HepG2 (cell line): ENCODE measurements at regions not wholly inside any gene's neighbourhood (a gene's known extent, or its start where the extent isn't known, plus 50 kb on each side); places are given as distances from the start of the nearest gene placed in this dataset.

Experiments
- ATAC-seq: fragments of 200-7000 bp; cut with Tn5 transposase; 3 replicates; pipeline ENCODE4 v1.9.1; 2020; ENCODE audit warnings: mild to moderate bottlenecking, moderate library complexity
- BruUV-seq: library from RNA; stranded (reverse); fragments of 400-500 nt; replicated peaks from 2 replicates; lab custom pipeline; 2021; lab: Mats Ljungman, UMichigan
- CTCF ChIA-PET: fragments of 300-600 bp; formaldehyde crosslinking; extraction: SDS; loops from one replicate; lab custom pipeline; 2021; ENCODE audit warnings: low total read pairs, inconsistent platforms, low intra/inter-chr PET ratio; lab: Yijun Ruan, JAX
- POLR2A ChIA-PET: fragments of 350-600 bp; sonication (Branson Sonifier 250); formaldehyde crosslinking; loops from one replicate; lab custom pipeline; 2020; ENCODE audit warnings: antibody characterized with exemption, inconsistent platforms; lab: Yijun Ruan, JAX
- DNase-seq: peaks from one replicate; pipeline ENCODE4 v3.0.0-alpha.2; 2015; ENCODE audit warnings: low spot score
- FAIRE-seq: peaks from 3 replicates; lab custom pipeline; 2011; peaks lifted over from hg19 to GRCh38; lab: Jason Lieb, UNC
- H2AFZ ChIP-seq: one replicate; pipeline ENCODE4 v1.6.1; 2011; ENCODE audit warnings: low read length, inconsistent platforms
- H3K27ac ChIP-seq: fragments of 300-600 bp; 3 replicates; pipeline ENCODE4 v1.8.0; 2011; ENCODE audit warnings: mixed run types, mild to moderate bottlenecking, mixed read lengths, low read length, inconsistent platforms; ENCODE audit not compliant: insufficient read depth; ENCODE audit errors: extremely low read length
- H3K27me3 ChIP-seq, 2 experiments: fragments of 200-600 bp in 1 of 2; 2 replicates in 1 of 2; 3 replicates in 1 of 2; pipeline versions ENCODE4 v1.6.0 to v1.8.0; 2011; ENCODE audit warnings: low read length in 2 of 2, mild to moderate bottlenecking in 2 of 2, moderate library complexity in 2 of 2, inconsistent platforms in 1 of 2; ENCODE audit not compliant: insufficient read depth in 2 of 2, control insufficient read depth in 1 of 2
- H3K36me3 ChIP-seq, 2 experiments: fragments of 200-600 bp in 1 of 2; replicated peaks in 1 of 2; 2 replicates in 1 of 2; 3 replicates in 1 of 2; pipeline versions ENCODE4 v1.5.1 to v1.8.0; 2011; ENCODE audit warnings: low read length in 2 of 2, inconsistent platforms in 1 of 2; ENCODE audit not compliant: insufficient read depth in 2 of 2, control insufficient read depth in 1 of 2
- H3K4me1 ChIP-seq: 2 replicates; pipeline ENCODE4 v1.5.1; 2012; ENCODE audit warnings: low read length, inconsistent platforms; ENCODE audit not compliant: insufficient read depth
- H3K4me2 ChIP-seq: 2 replicates; pipeline ENCODE4 v1.6.0; 2011; ENCODE audit warnings: low read depth, low read length, inconsistent platforms
- H3K4me3 ChIP-seq, 3 experiments: fragments of 200-600 bp in 1 of 3; sonication (generic), shearing (Covaris generic) in 1 of 3; replicated peaks in 1 of 3; 2 replicates each; pipeline ENCODE4 v1.5.1; 2011 to 2016; ENCODE audit warnings: low read length in 3 of 3, inconsistent platforms in 2 of 3, low read depth in 2 of 3, mild to moderate bottlenecking in 2 of 3, control low read depth in 1 of 3, mixed read lengths in 1 of 3; ENCODE audit not compliant: insufficient read depth in 1 of 3
- H3K79me2 ChIP-seq: one replicate; pipeline ENCODE4 v1.6.1; 2011; ENCODE audit warnings: low read length, inconsistent platforms; ENCODE audit not compliant: insufficient read depth
- H3K9ac ChIP-seq: 2 replicates; pipeline ENCODE4 v1.6.0; 2011; ENCODE audit warnings: mild to moderate bottlenecking, low read depth, low read length, inconsistent platforms; ENCODE audit not compliant: insufficient read depth
- H3K9me3 ChIP-seq: 2 replicates; pipeline ENCODE4 v1.5.1; 2012; ENCODE audit warnings: mild to moderate bottlenecking, low read length
- H4K20me1 ChIP-seq: 2 replicates; pipeline ENCODE4 v1.6.0; 2011; ENCODE audit warnings: inconsistent platforms, mild to moderate bottlenecking, low read length, moderate library complexity; ENCODE audit not compliant: insufficient read depth
- HNRNPH1 ChIP-seq: fragments of 200-400 bp; formaldehyde crosslinking; optimal IDR thresholded peaks from 2 replicates; pipeline ENCODE3; 2017; ENCODE audit warnings: mild to moderate bottlenecking, low read depth, low read length
- KLF12 ChIP-seq: sonication (generic); formaldehyde crosslinking; IDR thresholded peaks from 2 replicates; pipeline ENCODE4 v1.4.0; 2020; ENCODE audit warnings: missing genetic modification reagents, borderline replicate concordance
- ZBTB3 ChIP-seq: sonication (generic); formaldehyde crosslinking; IDR thresholded peaks from 2 replicates; pipeline ENCODE4 v1.4.0; 2020; ENCODE audit warnings: low read depth, mild to moderate bottlenecking, moderate library complexity, missing genetic modification reagents, borderline replicate concordance
- ZNF382 ChIP-seq: sonication (generic); formaldehyde crosslinking; IDR thresholded peaks from 2 replicates; pipeline ENCODE4 v1.5.0; 2020; ENCODE audit warnings: missing genetic modification reagents, mild to moderate bottlenecking, borderline replicate concordance
- ZSCAN5A ChIP-seq: sonication (generic); formaldehyde crosslinking; IDR thresholded peaks from 2 replicates; pipeline ENCODE4 v1.8.0; 2022; ENCODE audit warnings: mild to moderate bottlenecking, missing genetic modification reagents, borderline replicate concordance
- WGBS: methylation state at CpG from one replicate; pipeline ENCODE4 v1.1.6; 2017; ENCODE audit warnings: low lambda C conversion rate; 5-methylcytosine and 5-hydroxymethylcytosine counted together
- in situ Hi-C: cut with HindIII; loops from 2 replicates; pipeline ENCODE4 v1.10.0; 2017; ENCODE audit warnings: low pct_unique_long_range_greater_than_20kb; ENCODE audit not compliant: extremely low pct_ligation_motif_present
- intact Hi-C: fragments of 100-400 bp; cut with micrococcal nuclease; formaldehyde crosslinking; loops from one replicate; pipeline ENCODE4 v1.10.0; 2022; ENCODE audit not compliant: unreplicated experiment
- TF ChIP-seq, protein P1 (sequence below): IDR thresholded peaks from 2 replicates; pipeline ENCODE4 v1.6.1; 2016; ENCODE audit warnings: control low read depth

- 15% methylated on average over 12 of the region's 14 CpGs for WGBS
- H3K4me3 ChIP-seq: no peak overlapping the region
- POLR2A ChIA-PET: no interaction called here
- H3K79me2 ChIP-seq: no peaks in the 10 kb centered on the region
- H3K4me1 ChIP-seq: no peaks in the 10 kb centered on the region
- intact Hi-C loops: no loop called here
- H2AFZ ChIP-seq: no peak overlapping the region
- peaks cover 62% of the 10 kb centered on the region for H3K9me3 ChIP-seq
- CTCF ChIA-PET: no interaction called here
- H3K9ac ChIP-seq: no peak overlapping the region
- no peak overlapping the region for H3K4me2 ChIP-seq
- no peaks in the 10 kb centered on the region; a peak in 1 of 5 replicates for H3K27me3 ChIP-seq
- BruUV-seq: no TSS peak
- FAIRE-seq: no peak
- no peak overlapping the region for H3K27ac ChIP-seq
- H4K20me1 ChIP-seq: no peaks in the 10 kb centered on the region
- DNase-seq: no peak
- H3K36me3 ChIP-seq: no peaks in the 10 kb centered on the region
- in situ Hi-C loops: no loop called here
- no peak for TF ChIP-seq ZBTB3 (CRISPR knock-in tag)
- no peak for TF ChIP-seq KLF12 (CRISPR knock-in tag)
- no peak for TF ChIP-seq HNRNPH1
- TF ChIP-seq, protein P1, sequence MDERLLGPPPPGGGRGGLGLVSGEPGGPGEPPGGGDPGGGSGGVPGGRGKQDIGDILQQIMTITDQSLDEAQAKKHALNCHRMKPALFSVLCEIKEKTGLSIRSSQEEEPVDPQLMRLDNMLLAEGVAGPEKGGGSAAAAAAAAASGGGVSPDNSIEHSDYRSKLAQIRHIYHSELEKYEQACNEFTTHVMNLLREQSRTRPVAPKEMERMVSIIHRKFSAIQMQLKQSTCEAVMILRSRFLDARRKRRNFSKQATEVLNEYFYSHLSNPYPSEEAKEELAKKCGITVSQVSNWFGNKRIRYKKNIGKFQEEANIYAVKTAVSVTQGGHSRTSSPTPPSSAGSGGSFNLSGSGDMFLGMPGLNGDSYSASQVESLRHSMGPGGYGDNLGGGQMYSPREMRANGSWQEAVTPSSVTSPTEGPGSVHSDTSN (CRISPR knock-in tag): no peak
- no peak for TF ChIP-seq ZNF382 (CRISPR knock-in tag)
- no peak for TF ChIP-seq ZSCAN5A (CRISPR knock-in tag)
- TF ChIP-seq, all 625 proteins: peak for 0
- ATAC-seq: no peak
These were observed 53.1 kb upstream of the CYYR1 start for GRCh38 chr21:26626187-26626586.
